A549 (cell line): ENCODE measurements at regions not wholly inside any gene's neighbourhood (a gene's known extent, or its start where the extent isn't known, plus 50 kb on each side); places are given as distances from the start of the nearest gene placed in this dataset.
A peak's percentile ranks its signal among the peaks of the same experiment; 100 is the strongest.

Experiments used
- ATAC-seq, 2 experiments: fragments of 200-7000 bp in 1 of 2; fragments of >200 bp in 1 of 2; cut with Nextera tagmentation in 1 of 2; cut with Tn5 transposase in 1 of 2; 3 replicates each; pipeline versions ENCODE4 v1.8.0 to v1.9.1; 2018 to 2020; ENCODE audit warnings: mild to moderate bottlenecking in 1 of 2, moderate library complexity in 1 of 2
- CTCF ChIA-PET: fragments of 300-600 bp; sonication (Branson Sonifier 250); formaldehyde crosslinking; extraction: SDS; loops from one replicate; lab custom pipeline; 2021; ENCODE audit warnings: antibody characterized with exemption, inconsistent platforms; lab: Yijun Ruan, JAX
- POLR2A ChIA-PET: fragments of 350-600 bp; formaldehyde crosslinking; extraction: SDS; loops from one replicate; lab custom pipeline; 2021; ENCODE audit warnings: antibody characterized with exemption, inconsistent platforms; lab: Yijun Ruan, JAX
- DNase-seq, 2 experiments: peaks; one replicate each; pipeline versions ENCODE4 v3.0.0 to v3.0.0-alpha.2; 2011 to 2016; ENCODE audit warnings: low read depth in 1 of 2, low spot score in 1 of 2
- FAIRE-seq: peaks from 2 replicates; lab custom pipeline; 2011; peaks lifted over from hg19 to GRCh38; lab: Jason Lieb, UNC
- H3K27ac ChIP-seq, 2 experiments: fragments of >200 bp; sonication (Bioruptor Twin); formaldehyde crosslinking; 3 replicates each; pipeline ENCODE4 v1.5.1; 2016 to 2017
- H3K4me1 ChIP-seq: fragments of >200 bp; sonication (Bioruptor Twin); formaldehyde crosslinking; 3 replicates; pipeline ENCODE4 v1.6.1; 2016
- H3K4me2 ChIP-seq: fragments of >200 bp; sonication (Bioruptor Twin); formaldehyde crosslinking; 3 replicates; pipeline ENCODE4 v1.6.1; 2016
- H3K4me3 ChIP-seq: fragments of >200 bp; sonication (Bioruptor Twin); formaldehyde crosslinking; 3 replicates; pipeline ENCODE4 v1.5.1; 2016
- H3K9me3 ChIP-seq: fragments of >200 bp; sonication (Bioruptor Twin); formaldehyde crosslinking; 3 replicates; pipeline ENCODE4 v1.6.1; 2016
- BHLHE40 ChIP-seq: IDR thresholded peaks from 2 replicates; pipeline ENCODE4 v1.6.1; 2012; ENCODE audit warnings: low read depth, low read length, inconsistent platforms
- CBX2 ChIP-seq: fragments of 200-600 bp; sonication (generic); IDR thresholded peaks from 2 replicates; pipeline ENCODE4 v1.6.1; 2016; ENCODE audit warnings: low read depth, mild to moderate bottlenecking, borderline replicate concordance
- CBX8 ChIP-seq: fragments of 200-600 bp; sonication (generic); IDR thresholded peaks from 2 replicates; pipeline ENCODE4 v1.6.1; 2016
- CEBPB ChIP-seq, 2 experiments: fragments of >200 bp in 1 of 2; sonication (Bioruptor Twin) in 1 of 2; formaldehyde crosslinking in 1 of 2; IDR thresholded peaks; 2 replicates each; pipeline ENCODE4 v1.6.1; 2012 to 2016
- EHMT2 ChIP-seq: fragments of 200-600 bp; sonication (generic); IDR thresholded peaks from 2 replicates; pipeline ENCODE4 v1.6.1; 2016; ENCODE audit warnings: antibody characterized with exemption, low read depth, mild to moderate bottlenecking, moderate library complexity
- FOSB ChIP-seq: fragments of 250-450 bp; sonication (Bioruptor Pico); IDR thresholded peaks from 2 replicates; pipeline ENCODE4 v1.5.0; 2020; ENCODE audit warnings: mild to moderate bottlenecking, moderate library complexity
- HOXB5 ChIP-seq: fragments of 250-450 bp; sonication (Bioruptor Pico); IDR thresholded peaks from 2 replicates; pipeline ENCODE4 v1.5.0; 2020; ENCODE audit warnings: mild to moderate bottlenecking, moderate library complexity
- KDM1A ChIP-seq: fragments of 200-600 bp; sonication (generic); IDR thresholded peaks from 2 replicates; pipeline ENCODE4 v1.6.1; 2016; ENCODE audit warnings: low read depth, mild to moderate bottlenecking
- KDM5A ChIP-seq: fragments of 200-600 bp; sonication (generic); IDR thresholded peaks from 2 replicates; pipeline ENCODE4 v1.6.1; 2016; ENCODE audit warnings: antibody characterized with exemption, mild to moderate bottlenecking
- MAFK ChIP-seq: fragments of 450-650 bp; IDR thresholded peaks from 2 replicates; pipeline ENCODE4 v1.6.1; 2014; ENCODE audit not compliant: partially characterized antibody
- MYC ChIP-seq: IDR thresholded peaks from 2 replicates; pipeline ENCODE4 v1.6.1; 2012; ENCODE audit warnings: mild to moderate bottlenecking, inconsistent platforms, low read length, improper control_type of control experiment, borderline replicate concordance
- NPAS2 ChIP-seq: fragments of 250-450 bp; sonication (Bioruptor Pico); IDR thresholded peaks from 2 replicates; pipeline ENCODE4 v1.8.0; 2022; ENCODE audit warnings: mild to moderate bottlenecking, moderate library complexity, borderline replicate concordance
- RCOR1 ChIP-seq: fragments of 150-350 bp; IDR thresholded peaks from 2 replicates; pipeline ENCODE4 v1.6.1; 2014; ENCODE audit warnings: antibody characterized with exemption, low read length, low read depth
- RFX5 ChIP-seq: fragments of 450-650 bp; IDR thresholded peaks from 2 replicates; pipeline ENCODE4 v1.7.1; 2014; ENCODE audit warnings: antibody characterized with exemption, mild to moderate bottlenecking, moderate library complexity
- SREBF2 ChIP-seq: fragments of 450-650 bp; IDR thresholded peaks from 2 replicates; pipeline ENCODE4 v1.6.1; 2014; ENCODE audit warnings: mild to moderate bottlenecking, moderate library complexity
- TP53 ChIP-seq: fragments of 250-450 bp; sonication (Bioruptor Pico); IDR thresholded peaks from 2 replicates; pipeline ENCODE4 v1.5.0; 2021; ENCODE audit warnings: mild to moderate bottlenecking, moderate library complexity
- ZC3H11A ChIP-seq: fragments of 450-650 bp; IDR thresholded peaks from 2 replicates; pipeline ENCODE4 v1.6.1; 2014; ENCODE audit warnings: antibody characterized with exemption, mild to moderate bottlenecking
- WGBS: methylation state at CpG from one replicate; pipeline ENCODE4 v1.1.6; 2017; ENCODE audit errors: missing lambda C conversion rate; 5-methylcytosine and 5-hydroxymethylcytosine counted together
- TF ChIP-seq, protein P1 (sequence below): fragments of >200 bp; sonication (Bioruptor Twin); formaldehyde crosslinking; IDR thresholded peaks from 3 replicates; pipeline ENCODE4 v1.5.1; 2016
- TF ChIP-seq, protein P2 (sequence below): IDR thresholded peaks from 2 replicates; pipeline ENCODE4 v1.6.1; 2012; ENCODE audit warnings: low read depth, borderline replicate concordance
- TF ChIP-seq, protein P3 (sequence below): fragments of 250-450 bp; sonication (Bioruptor Pico); IDR thresholded peaks from 2 replicates; pipeline ENCODE4 v1.5.0; 2021; ENCODE audit warnings: mild to moderate bottlenecking, moderate library complexity, borderline replicate concordance
- TF ChIP-seq, protein P4 (sequence below): fragments of >200 bp; sonication (Bioruptor Twin); formaldehyde crosslinking; IDR thresholded peaks from 2 replicates; pipeline ENCODE4 v1.6.1; 2016

DNA sequence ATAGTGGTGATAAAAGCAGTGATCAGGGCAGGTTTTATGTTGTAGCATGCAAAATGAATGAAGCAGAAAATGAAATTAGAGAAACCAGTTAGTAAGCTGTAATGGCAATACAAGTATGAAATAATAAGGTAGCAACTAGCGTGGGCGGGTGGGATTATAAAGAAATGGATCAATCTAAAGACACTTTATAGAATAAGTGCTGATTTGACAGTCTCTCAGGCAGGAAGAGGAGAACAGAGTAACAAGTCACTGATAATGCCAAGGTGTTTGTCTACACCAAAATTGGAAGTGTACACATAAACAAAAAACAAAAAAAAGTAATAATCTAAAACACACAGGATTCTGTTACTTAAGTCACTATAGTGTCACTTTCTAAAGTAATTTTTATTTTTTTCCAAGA lies 51.0 kb upstream of the PCBP1 start:
- ChIA-PET CTCF (interaction anchor here (1.2 kb wide), 1 partner anchor 107 kb away, joined by 3 read pairs; no protein-coding TSS in a partner anchor), POLR2A (no interaction called here)
- H3K4me2 ChIP-seq, result no peak overlapping the region
- no peak overlapping the region for H3K27ac ChIP-seq
- FAIRE-seq (no peak), DNase-seq (no peak), ATAC-seq (no peak)
- peaks cover 13% of the 10 kb centered on the region; the same call in 2 of the 3 replicates for H3K4me1 ChIP-seq
- H3K4me3 ChIP-seq, result no peak overlapping the region
- no peaks in the 10 kb centered on the region for H3K9me3 ChIP-seq
- peak; percentile 65 for TF ChIP-seq MAFK
- no peak for TF ChIP-seq BHLHE40
- TF ChIP-seq, protein P1, sequence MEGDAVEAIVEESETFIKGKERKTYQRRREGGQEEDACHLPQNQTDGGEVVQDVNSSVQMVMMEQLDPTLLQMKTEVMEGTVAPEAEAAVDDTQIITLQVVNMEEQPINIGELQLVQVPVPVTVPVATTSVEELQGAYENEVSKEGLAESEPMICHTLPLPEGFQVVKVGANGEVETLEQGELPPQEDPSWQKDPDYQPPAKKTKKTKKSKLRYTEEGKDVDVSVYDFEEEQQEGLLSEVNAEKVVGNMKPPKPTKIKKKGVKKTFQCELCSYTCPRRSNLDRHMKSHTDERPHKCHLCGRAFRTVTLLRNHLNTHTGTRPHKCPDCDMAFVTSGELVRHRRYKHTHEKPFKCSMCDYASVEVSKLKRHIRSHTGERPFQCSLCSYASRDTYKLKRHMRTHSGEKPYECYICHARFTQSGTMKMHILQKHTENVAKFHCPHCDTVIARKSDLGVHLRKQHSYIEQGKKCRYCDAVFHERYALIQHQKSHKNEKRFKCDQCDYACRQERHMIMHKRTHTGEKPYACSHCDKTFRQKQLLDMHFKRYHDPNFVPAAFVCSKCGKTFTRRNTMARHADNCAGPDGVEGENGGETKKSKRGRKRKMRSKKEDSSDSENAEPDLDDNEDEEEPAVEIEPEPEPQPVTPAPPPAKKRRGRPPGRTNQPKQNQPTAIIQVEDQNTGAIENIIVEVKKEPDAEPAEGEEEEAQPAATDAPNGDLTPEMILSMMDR, result no peak
- no peak for TF ChIP-seq KDM5A
- WGBS, result 90% methylated on average over 2 of the region's 2 CpGs

DNA sequence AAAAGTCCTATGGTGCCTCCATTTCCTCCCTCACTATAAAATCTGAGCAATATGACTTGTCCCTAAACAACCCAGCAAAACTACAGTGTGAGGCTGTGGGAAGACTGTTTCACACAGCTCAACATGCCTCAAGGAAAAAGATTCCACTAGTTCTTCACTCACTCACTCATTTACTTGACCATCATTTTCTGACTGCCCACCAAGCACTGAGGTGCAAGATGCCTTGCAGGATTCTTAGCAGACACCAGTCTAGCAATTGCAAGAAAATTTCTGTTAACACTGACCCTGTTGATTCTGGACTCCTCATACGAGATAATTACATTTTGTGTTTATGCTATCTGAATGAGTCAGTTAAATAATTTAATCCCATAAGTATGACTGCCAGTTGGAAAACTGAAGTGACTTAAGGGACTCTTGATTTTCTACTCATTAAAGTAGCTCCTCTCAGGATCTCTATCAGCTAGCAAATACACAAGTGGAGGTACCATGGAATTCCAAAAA lies 51.9 kb upstream of the PCBP1 start:
- Histone ChIP-seq H3K4me3 (no peak overlapping the region), H3K4me1 (peaks cover 13% of the 10 kb centered on the region; the same call in 2 of the 3 replicates), H3K4me2 (no peak overlapping the region), H3K9me3 (no peaks in the 10 kb centered on the region), H3K27ac (no peak overlapping the region)
- no peak for DNase-seq
- ChIA-PET CTCF (interaction anchor here (0.6 to 1.3 kb wide), 4 partner anchors 8 to 124 kb away, joined by 3 to 4 read pairs (median 4); no protein-coding TSS in a partner anchor), POLR2A (no interaction called here)
- peak in 1 of 2 experiments; percentile 13; a peak in 1 of 6 replicates for ATAC-seq
- no peak for FAIRE-seq
- WGBS, result 40% methylated on average over 1 of the region's 1 CpG
- TF ChIP-seq KDM1A, result no peak

- 98% methylated on average over 1 of the region's 1 CpG for WGBS
- no peak overlapping the region for H3K27ac ChIP-seq
- CTCF ChIA-PET, result no interaction called here
- H3K4me3 ChIP-seq, result no peak overlapping the region
- H3K9me3 ChIP-seq, result no peaks in the 10 kb centered on the region
- peaks cover 13% of the 10 kb centered on the region; the same call in 2 of the 3 replicates for H3K4me1 ChIP-seq
- no peak for TF ChIP-seq CBX8
- TF ChIP-seq NPAS2 (CRISPR knock-in tag), result no peak
- no peak for TF ChIP-seq EHMT2
- no peak for TF ChIP-seq MYC
- TF ChIP-seq, protein P2, sequence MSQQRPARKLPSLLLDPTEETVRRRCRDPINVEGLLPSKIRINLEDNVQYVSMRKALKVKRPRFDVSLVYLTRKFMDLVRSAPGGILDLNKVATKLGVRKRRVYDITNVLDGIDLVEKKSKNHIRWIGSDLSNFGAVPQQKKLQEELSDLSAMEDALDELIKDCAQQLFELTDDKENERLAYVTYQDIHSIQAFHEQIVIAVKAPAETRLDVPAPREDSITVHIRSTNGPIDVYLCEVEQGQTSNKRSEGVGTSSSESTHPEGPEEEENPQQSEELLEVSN, result no peak
- TF ChIP-seq FOSB (CRISPR knock-in tag), result no peak
- TF ChIP-seq RCOR1, result no peak
- TF ChIP-seq ZC3H11A, result no peak
- TF ChIP-seq TP53 (CRISPR knock-in tag), result no peak
- no peak for TF ChIP-seq CEBPB (IDR thresholded peaks at IDR 0.05)
- TF ChIP-seq CBX2, result no peak
- TF ChIP-seq, protein P3, sequence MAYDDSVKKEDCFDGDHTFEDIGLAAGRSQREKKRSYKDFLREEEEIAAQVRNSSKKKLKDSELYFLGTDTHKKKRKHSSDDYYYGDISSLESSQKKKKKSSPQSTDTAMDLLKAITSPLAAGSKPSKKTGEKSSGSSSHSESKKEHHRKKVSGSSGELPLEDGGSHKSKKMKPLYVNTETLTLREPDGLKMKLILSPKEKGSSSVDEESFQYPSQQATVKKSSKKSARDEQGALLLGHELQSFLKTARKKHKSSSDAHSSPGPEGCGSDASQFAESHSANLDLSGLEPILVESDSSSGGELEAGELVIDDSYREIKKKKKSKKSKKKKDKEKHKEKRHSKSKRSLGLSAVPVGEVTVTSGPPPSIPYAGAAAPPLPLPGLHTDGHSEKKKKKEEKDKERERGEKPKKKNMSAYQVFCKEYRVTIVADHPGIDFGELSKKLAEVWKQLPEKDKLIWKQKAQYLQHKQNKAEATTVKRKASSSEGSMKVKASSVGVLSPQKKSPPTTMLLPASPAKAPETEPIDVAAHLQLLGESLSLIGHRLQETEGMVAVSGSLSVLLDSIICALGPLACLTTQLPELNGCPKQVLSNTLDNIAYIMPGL (CRISPR knock-in tag), result no peak
- no peak for TF ChIP-seq HOXB5 (CRISPR knock-in tag)
- TF ChIP-seq, protein P4, sequence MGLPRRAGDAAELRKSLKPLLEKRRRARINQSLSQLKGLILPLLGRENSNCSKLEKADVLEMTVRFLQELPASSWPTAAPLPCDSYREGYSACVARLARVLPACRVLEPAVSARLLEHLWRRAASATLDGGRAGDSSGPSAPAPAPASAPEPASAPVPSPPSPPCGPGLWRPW, result no peak
- TF ChIP-seq RFX5, result no peak
- no peak for TF ChIP-seq SREBF2
- TF ChIP-seq, all 56 proteins: peak for 0
- H3K4me2 ChIP-seq, result no peak overlapping the region
- ATAC-seq (no peak), DNase-seq (no peak), FAIRE-seq (no peak)
- POLR2A ChIA-PET, result no interaction called here
These were observed 56.4 kb upstream of the PCBP1 start for GRCh38 chr2:70030724-70031420.
